Breast epithelium (tissue), 3 donors: ENCODE measurements at regions not wholly inside any gene's neighbourhood (a gene's known extent, or its start where the extent isn't known, plus 50 kb on each side); places are given as distances from the start of the nearest gene placed in this dataset.

Experiments
- POLR2AphosphoS5 ChIP-seq, 3 donors: sonication (generic); formaldehyde crosslinking; IDR thresholded peaks; one replicate each; pipeline ENCODE4 v1.6.1; 2017; ENCODE audit warnings: antibody characterized with exemption in 3 of 3
- TF ChIP-seq, protein P1 (sequence below), 3 donors: fragments of 450-650 bp; IDR thresholded peaks; one replicate each; pipeline ENCODE4 v1.5.1; 2016 to 2017; ENCODE audit warnings: antibody characterized with exemption in 3 of 3, mild to moderate bottlenecking in 3 of 3, moderate library complexity in 3 of 3

DNA sequence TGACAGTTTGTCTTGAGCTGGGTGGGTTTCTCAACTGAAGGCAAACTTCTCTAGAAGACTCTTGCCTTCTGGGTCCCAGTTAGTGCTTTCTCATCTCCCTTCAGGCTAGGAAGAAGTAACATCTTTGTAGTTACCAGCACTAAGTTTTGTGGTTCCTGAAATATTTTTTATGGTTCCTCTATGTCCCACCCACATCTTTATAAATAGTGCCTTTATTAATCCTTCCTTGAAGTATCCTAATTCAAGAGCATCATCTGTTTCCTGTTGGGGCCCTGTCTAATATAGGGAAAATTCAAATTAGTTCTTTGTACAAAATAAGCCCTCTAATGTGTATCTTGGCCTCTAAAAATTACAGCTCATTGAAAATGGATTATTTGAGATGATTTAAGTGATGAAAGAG, 147.4 kb upstream of the MAOA start:
- TF ChIP-seq, protein P1, sequence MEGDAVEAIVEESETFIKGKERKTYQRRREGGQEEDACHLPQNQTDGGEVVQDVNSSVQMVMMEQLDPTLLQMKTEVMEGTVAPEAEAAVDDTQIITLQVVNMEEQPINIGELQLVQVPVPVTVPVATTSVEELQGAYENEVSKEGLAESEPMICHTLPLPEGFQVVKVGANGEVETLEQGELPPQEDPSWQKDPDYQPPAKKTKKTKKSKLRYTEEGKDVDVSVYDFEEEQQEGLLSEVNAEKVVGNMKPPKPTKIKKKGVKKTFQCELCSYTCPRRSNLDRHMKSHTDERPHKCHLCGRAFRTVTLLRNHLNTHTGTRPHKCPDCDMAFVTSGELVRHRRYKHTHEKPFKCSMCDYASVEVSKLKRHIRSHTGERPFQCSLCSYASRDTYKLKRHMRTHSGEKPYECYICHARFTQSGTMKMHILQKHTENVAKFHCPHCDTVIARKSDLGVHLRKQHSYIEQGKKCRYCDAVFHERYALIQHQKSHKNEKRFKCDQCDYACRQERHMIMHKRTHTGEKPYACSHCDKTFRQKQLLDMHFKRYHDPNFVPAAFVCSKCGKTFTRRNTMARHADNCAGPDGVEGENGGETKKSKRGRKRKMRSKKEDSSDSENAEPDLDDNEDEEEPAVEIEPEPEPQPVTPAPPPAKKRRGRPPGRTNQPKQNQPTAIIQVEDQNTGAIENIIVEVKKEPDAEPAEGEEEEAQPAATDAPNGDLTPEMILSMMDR (IDR thresholded peaks at IDR 0.05): no peak
- no peak for TF ChIP-seq POLR2AphosphoS5 (IDR thresholded peaks at IDR 0.05)
